Glutamatergic neuron (in vitro differentiated cells): ENCODE measurements at regions not wholly inside any gene's neighbourhood (a gene's known extent, or its start where the extent isn't known, plus 50 kb on each side); places are given as distances from the start of the nearest gene placed in this dataset.

Experiments
- DNase-seq: peaks from one replicate; pipeline ENCODE4 v3.0.0; 2022
- H3K27ac Mint-ChIP-seq: one replicate; pipeline ENCODE4 v1.8.0; 2020; ENCODE audit warnings: mild to moderate bottlenecking, mixed read lengths, inconsistent platforms; ENCODE audit not compliant: unreplicated experiment
- H3K27me3 Mint-ChIP-seq: one replicate; pipeline ENCODE4 v1.8.0; 2020; ENCODE audit warnings: mild to moderate bottlenecking, moderate library complexity, mixed read lengths, inconsistent platforms; ENCODE audit not compliant: unreplicated experiment
- H3K36me3 Mint-ChIP-seq: one replicate; pipeline ENCODE4 v1.8.0; 2020; ENCODE audit warnings: mild to moderate bottlenecking, mixed read lengths, inconsistent platforms; ENCODE audit not compliant: unreplicated experiment
- H3K4me1 Mint-ChIP-seq: one replicate; pipeline ENCODE4 v1.8.0; 2020; ENCODE audit warnings: mild to moderate bottlenecking, low read depth, mixed read lengths, inconsistent platforms; ENCODE audit not compliant: unreplicated experiment
- H3K4me3 Mint-ChIP-seq: one replicate; pipeline ENCODE4 v1.8.0; 2020; ENCODE audit warnings: mild to moderate bottlenecking, mixed read lengths, inconsistent platforms; ENCODE audit not compliant: unreplicated experiment
- H3K9me3 Mint-ChIP-seq: one replicate; pipeline ENCODE4 v1.8.0; 2020; ENCODE audit warnings: mild to moderate bottlenecking, moderate library complexity, mixed read lengths, inconsistent platforms; ENCODE audit not compliant: unreplicated experiment
- TF ChIP-seq, protein P1 (sequence below): fragments of 200-600 bp; sonication (generic); IDR thresholded peaks from one replicate; pipeline ENCODE4 v1.5.0; 2021; ENCODE audit not compliant: partially characterized antibody, unreplicated experiment

DNA sequence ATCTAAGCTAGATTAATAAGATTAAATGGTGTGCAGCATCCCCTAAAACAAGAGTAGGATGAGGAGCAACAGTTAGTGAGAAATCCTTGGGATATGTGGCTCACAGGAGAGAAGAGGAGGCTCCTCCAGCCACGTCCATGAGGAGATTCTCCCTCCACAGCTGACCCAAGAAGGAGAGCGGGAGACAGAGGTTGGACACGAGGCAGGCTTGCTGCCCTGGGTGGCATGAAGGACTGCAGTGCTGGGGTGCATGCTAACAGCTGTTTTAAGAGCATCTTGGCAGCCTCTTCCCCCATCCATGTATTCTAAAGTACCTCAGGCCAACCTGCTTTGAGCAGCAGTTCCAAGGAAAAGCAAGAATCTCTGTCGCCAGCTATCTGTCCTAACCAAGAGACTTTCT is 284.4 kb upstream of the B3GAT1 start:
- TF ChIP-seq, protein P1, sequence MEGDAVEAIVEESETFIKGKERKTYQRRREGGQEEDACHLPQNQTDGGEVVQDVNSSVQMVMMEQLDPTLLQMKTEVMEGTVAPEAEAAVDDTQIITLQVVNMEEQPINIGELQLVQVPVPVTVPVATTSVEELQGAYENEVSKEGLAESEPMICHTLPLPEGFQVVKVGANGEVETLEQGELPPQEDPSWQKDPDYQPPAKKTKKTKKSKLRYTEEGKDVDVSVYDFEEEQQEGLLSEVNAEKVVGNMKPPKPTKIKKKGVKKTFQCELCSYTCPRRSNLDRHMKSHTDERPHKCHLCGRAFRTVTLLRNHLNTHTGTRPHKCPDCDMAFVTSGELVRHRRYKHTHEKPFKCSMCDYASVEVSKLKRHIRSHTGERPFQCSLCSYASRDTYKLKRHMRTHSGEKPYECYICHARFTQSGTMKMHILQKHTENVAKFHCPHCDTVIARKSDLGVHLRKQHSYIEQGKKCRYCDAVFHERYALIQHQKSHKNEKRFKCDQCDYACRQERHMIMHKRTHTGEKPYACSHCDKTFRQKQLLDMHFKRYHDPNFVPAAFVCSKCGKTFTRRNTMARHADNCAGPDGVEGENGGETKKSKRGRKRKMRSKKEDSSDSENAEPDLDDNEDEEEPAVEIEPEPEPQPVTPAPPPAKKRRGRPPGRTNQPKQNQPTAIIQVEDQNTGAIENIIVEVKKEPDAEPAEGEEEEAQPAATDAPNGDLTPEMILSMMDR = no peak
- H3K27ac Mint-ChIP-seq = no peak overlapping the region
- no peaks in the 10 kb centered on the region for H3K9me3 Mint-ChIP-seq
- H3K4me3 Mint-ChIP-seq = no peak overlapping the region
- no peaks in the 10 kb centered on the region for H3K36me3 Mint-ChIP-seq
- no peak for DNase-seq
- H3K4me1 Mint-ChIP-seq = peaks cover under 1% of the 10 kb centered on the region
- H3K27me3 Mint-ChIP-seq = peaks cover 2% of the 10 kb centered on the region

DNA sequence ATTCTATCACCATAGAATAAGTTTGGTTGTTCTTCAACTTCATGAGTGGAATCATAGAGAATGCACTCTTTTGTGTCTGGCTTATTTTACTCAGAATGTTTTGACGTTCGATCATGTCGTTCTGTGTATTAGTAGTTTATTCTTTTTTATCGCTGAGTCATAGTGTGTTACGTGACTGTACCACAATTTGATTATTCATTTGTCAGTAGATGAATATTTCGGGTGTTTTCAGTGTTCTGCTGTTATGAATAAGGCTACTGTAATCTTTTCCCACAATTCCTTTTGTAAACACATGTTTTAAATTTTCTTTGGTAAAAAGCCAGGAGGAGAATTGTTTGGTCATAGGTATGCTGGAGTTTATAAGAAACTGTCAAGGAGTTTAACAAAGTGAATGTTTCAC is 279.9 kb upstream of the B3GAT1 start:
- H3K9me3 Mint-ChIP-seq = no peaks in the 10 kb centered on the region
- H3K36me3 Mint-ChIP-seq = no peaks in the 10 kb centered on the region
- no peak for DNase-seq
- H3K27me3 Mint-ChIP-seq = peaks cover 3% of the 10 kb centered on the region
- H3K4me3 Mint-ChIP-seq = no peak overlapping the region
- H3K4me1 Mint-ChIP-seq = peaks cover 4% of the 10 kb centered on the region
- H3K27ac Mint-ChIP-seq = no peak overlapping the region
- TF ChIP-seq, protein P1 = no peak

DNA sequence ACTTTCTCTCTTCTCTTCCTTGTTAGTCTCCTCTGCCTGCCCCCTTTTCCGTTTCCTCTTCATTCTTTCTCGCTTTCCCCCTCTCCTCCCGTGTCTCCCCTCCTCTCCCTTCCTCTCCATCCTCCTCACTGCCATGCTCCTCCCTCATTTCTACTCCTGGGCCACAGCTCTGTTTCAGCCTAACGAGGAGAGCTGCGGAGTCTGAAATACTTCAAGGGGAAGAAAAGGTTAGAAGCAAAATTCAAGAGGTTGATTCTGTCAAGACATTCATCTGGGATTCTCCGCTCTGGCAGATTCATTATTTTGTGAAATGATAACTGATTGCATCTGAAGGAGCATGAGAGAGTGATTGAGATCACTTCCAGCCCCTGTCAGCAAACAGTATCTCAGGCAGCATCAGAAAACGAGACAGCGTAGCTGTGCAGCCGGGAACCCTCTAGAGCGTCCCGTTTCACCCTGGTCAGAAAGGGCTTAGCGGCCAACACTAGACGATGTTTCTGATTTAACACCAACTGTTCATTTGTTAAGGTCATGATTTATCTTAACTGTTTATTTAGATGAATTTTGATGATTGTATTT is 279.3 kb upstream of the B3GAT1 start:
- Mint-ChIP-seq H3K4me3 (no peak overlapping the region), H3K27me3 (peaks cover 3% of the 10 kb centered on the region), H3K9me3 (no peaks in the 10 kb centered on the region), H3K36me3 (no peaks in the 10 kb centered on the region), H3K4me1 (peaks cover 4% of the 10 kb centered on the region), H3K27ac (no peak overlapping the region)
- TF ChIP-seq, protein P1 = no peak
- no peak for DNase-seq

DNA sequence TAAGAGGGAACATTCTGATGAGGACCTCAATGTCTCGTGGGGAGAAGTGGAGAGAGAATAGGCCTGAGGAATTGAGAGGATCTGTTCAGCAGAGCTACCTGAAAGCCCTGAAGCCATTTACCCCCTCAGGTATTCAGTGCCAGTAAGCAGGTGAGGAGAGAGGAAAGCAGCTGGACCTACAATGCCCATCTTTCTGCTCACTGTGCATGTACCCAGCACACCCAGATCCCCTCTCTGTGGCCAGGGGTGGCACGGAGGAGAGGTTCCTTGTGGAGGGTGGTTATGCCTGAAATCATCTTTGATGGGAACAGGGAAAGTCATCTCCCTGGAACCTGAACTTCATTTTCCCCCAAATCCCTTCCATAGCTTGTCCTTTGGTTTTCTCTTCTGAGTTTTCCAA is 277.8 kb upstream of the B3GAT1 start:
- TF ChIP-seq, protein P1 = no peak
- H3K4me3 Mint-ChIP-seq = no peak overlapping the region
- H3K27me3 Mint-ChIP-seq = peaks cover 3% of the 10 kb centered on the region
- DNase-seq = no peak
- peaks cover 4% of the 10 kb centered on the region for H3K4me1 Mint-ChIP-seq
- H3K27ac Mint-ChIP-seq = no peak overlapping the region
- no peaks in the 10 kb centered on the region for H3K36me3 Mint-ChIP-seq
- H3K9me3 Mint-ChIP-seq = no peaks in the 10 kb centered on the region

DNA sequence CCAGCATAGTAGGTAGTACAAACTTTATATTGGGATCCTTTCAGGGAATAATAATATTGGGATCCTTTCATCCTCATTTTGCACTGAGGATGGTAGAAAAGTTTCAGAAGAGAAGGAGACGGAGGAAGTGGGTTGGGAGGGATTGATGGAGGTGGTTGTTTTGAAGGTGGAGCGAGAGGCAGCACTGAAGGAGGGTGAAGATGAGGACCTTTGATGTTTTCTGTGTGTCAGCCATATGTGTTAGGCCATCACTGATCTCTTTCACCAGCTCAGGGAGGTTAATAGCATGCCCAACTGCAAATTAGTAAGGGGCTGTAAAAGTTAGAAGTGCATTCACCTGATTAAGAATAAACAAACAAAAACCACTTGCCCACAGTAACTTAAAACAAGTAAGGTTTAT is 275.5 kb upstream of the B3GAT1 start:
- Mint-ChIP-seq H3K27ac (no peak overlapping the region), H3K9me3 (no peaks in the 10 kb centered on the region), H3K4me1 (peaks cover 4% of the 10 kb centered on the region), H3K27me3 (peaks cover 3% of the 10 kb centered on the region), H3K36me3 (no peaks in the 10 kb centered on the region), H3K4me3 (no peak overlapping the region)
- TF ChIP-seq, protein P1 = no peak
- no peak for DNase-seq
